ENCODE measurements at regions not wholly inside any gene's neighbourhood (a gene's known extent, or its start where the extent isn't known, plus 50 kb on each side); places are given as distances from the start of the nearest gene placed in this dataset.

DNA sequence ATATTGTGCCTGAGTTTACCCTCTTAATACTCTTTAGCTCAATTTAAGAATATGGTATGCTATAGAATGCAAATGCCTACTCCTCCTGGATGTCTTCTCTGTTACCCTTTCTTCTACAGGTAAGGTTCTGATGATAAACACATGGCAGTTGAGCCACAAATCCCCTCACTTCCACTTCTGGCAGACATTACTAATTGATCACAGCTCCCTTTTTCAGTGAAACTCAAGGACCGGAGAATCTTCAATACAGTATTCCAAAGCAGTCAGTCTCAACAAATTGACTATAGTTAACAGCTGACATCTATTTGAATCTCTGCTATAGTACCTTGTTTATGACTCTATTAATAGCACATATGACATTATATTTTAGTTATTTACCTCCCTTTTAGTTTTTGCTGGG is 232.1 kb upstream of the ADAMTS9 start:
- intact Hi-C loops (cut with DNase I): no loop called here
- DNase-seq: no peak
- no peaks in the 10 kb centered on the region for H3K9me3 ChIP-seq
- H3K27me3 ChIP-seq: no peaks in the 10 kb centered on the region
- H3K4me1 ChIP-seq: peaks cover 8 to 14% of the 10 kb centered on the region in 2 donors
- no peak overlapping the region for H3K4me3 ChIP-seq (replicated peaks in 1 of 3)
- no peaks in the 10 kb centered on the region for H3K36me3 ChIP-seq
- WGBS, 2 donors: 91 to 100% methylated on average over 1 of the region's 1 CpG
- TF ChIP-seq POLR2A (IDR thresholded peaks at IDR 0.05): no peak
- TF ChIP-seq, protein P1, sequence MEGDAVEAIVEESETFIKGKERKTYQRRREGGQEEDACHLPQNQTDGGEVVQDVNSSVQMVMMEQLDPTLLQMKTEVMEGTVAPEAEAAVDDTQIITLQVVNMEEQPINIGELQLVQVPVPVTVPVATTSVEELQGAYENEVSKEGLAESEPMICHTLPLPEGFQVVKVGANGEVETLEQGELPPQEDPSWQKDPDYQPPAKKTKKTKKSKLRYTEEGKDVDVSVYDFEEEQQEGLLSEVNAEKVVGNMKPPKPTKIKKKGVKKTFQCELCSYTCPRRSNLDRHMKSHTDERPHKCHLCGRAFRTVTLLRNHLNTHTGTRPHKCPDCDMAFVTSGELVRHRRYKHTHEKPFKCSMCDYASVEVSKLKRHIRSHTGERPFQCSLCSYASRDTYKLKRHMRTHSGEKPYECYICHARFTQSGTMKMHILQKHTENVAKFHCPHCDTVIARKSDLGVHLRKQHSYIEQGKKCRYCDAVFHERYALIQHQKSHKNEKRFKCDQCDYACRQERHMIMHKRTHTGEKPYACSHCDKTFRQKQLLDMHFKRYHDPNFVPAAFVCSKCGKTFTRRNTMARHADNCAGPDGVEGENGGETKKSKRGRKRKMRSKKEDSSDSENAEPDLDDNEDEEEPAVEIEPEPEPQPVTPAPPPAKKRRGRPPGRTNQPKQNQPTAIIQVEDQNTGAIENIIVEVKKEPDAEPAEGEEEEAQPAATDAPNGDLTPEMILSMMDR (IDR thresholded peaks at IDR 0.05): no peak
- H3K27ac ChIP-seq: no peak overlapping the region

DNA sequence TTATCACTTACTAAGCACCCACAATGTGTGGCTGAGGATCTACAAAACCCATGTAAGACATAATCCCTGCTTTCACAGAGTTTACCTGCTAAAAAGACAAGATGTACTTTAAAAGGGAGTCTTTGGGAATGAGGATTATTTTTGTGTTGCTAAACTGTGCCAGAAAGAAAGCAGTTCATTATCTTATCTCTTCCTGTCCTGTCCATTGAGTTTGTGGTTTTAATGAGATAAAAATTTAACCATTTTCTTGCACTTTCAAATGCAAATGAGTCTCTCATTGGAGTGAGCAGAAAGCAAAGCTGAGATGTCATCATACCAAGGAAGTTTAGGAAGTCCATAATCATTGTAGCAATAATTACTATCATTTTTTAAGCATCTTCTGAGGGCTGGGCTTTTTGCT is 231.2 kb upstream of the ADAMTS9 start:
- Histone ChIP-seq H3K4me3 (replicated peaks in 1 of 3) (no peak overlapping the region), H3K27me3 (no peaks in the 10 kb centered on the region), H3K4me1 (peaks cover 8 to 14% of the 10 kb centered on the region in 2 donors), H3K36me3 (no peaks in the 10 kb centered on the region), H3K27ac (no peak overlapping the region), H3K9me3 (no peaks in the 10 kb centered on the region)
- DNase-seq: no peak
- TF ChIP-seq, protein P1 (IDR thresholded peaks at IDR 0.05): no peak
- TF ChIP-seq POLR2A (IDR thresholded peaks at IDR 0.05): no peak
- intact Hi-C loops (cut with DNase I): no loop called here

DNA sequence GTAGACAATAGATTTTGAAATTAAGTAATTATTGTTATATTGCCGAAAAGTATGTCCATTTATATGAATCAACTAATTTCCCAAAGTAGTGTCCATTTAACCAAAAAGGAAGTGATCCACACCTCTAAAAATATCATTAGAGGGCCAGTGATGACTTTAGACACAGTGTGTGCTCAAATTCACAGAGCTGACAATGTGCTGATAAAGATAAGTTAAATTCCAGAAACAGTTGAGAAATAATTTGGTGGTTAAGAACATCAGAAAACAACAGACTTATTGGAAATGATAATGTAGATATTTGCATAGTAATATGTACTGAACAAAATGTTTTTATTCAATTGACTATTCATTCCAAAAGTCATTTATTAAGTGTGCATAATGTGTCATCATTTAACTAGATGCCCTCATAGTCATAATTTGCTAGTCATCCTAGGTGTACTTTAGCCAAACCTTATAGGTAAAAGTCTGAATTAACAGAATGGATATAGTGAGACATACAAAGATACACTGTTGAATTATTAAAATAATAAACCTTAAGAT is 230.2 kb upstream of the ADAMTS9 start:
- Histone ChIP-seq H3K4me1 (peaks cover 8 to 14% of the 10 kb centered on the region in 2 donors), H3K9me3 (no peaks in the 10 kb centered on the region), H3K27ac (no peak overlapping the region), H3K36me3 (no peaks in the 10 kb centered on the region), H3K4me3 (replicated peaks in 1 of 3) (no peak overlapping the region), H3K27me3 (no peaks in the 10 kb centered on the region)
- intact Hi-C loops (cut with DNase I): no loop called here
- no peak for TF ChIP-seq POLR2A (IDR thresholded peaks at IDR 0.05)
- TF ChIP-seq, protein P1 (IDR thresholded peaks at IDR 0.05): no peak
- 87% methylated on average over 1 of the region's 1 CpG for WGBS, 2 donors
- DNase-seq: no peak

DNA sequence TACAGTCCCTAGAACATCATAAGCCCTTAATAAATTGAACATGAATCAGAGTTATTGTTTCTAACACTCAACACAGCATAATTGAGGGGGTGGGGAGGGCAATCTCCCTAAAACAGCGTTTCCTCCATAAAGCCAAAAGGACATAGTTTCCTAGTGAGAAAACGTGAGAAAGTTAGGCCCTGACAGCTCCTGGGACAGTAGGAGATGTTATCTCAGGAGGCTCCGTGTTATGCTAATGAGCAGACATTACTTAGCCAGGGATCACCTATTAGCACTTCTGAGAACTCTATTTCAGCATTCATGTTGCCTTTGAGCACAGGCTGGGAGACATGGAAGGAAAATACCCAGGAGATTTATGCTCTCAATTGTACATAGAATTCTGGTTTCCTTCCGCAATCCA is 229.1 kb upstream of the ADAMTS9 start:
- TF ChIP-seq POLR2A (IDR thresholded peaks at IDR 0.05): no peak
- TF ChIP-seq, protein P1 (IDR thresholded peaks at IDR 0.05): no peak
- Histone ChIP-seq H3K4me1 (peaks cover 8 to 14% of the 10 kb centered on the region in 2 donors), H3K27me3 (no peaks in the 10 kb centered on the region), H3K36me3 (no peaks in the 10 kb centered on the region), H3K9me3 (no peaks in the 10 kb centered on the region), H3K4me3 (replicated peaks in 1 of 3) (no peak overlapping the region), H3K27ac (no peak overlapping the region)
- DNase-seq: no peak
- WGBS, 2 donors: 65 to 66% methylated on average over 4 of the region's 4 CpGs
- intact Hi-C loops (cut with DNase I): no loop called here

DNA sequence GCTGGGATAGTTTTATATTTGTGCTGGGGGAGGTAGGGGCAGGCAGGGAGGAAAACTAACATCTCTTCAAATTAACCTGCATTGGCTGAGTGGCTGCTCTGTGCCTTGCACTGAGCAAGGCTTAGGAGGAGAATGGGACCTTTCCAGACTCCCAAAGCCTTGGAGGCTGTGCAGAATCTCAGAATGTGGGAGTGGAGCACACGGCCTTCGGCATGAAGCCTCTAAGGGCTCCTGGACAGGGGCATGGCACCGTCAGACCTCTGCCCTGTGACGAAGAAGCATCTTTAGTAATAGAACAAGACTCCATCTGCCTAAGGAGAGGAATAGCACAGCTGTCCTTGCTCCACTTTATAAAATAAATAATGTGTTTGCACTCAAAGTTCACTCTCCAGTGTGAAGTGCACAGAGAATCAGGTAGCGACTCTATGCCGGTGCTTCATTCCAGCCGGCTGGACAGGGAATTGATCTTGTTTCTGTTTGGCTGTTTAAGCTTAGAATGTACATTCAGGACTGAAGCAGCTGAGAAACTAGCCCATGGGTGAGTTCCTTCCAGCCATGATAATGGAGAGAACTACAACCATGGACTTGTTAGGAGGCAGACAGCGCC is 228.5 kb upstream of the ADAMTS9 start:
- peak overlapping the region in 1 of 3 donors; percentile 20 for H3K27ac ChIP-seq
- H3K9me3 ChIP-seq: no peaks in the 10 kb centered on the region
- H3K27me3 ChIP-seq: no peaks in the 10 kb centered on the region
- no peaks in the 10 kb centered on the region for H3K36me3 ChIP-seq
- intact Hi-C loops (cut with DNase I): no loop called here
- 39 to 42% methylated on average over 8 of the region's 8 CpGs for WGBS, 2 donors
- H3K4me3 ChIP-seq (replicated peaks in 1 of 3): no peak overlapping the region
- DNase-seq: peak; percentile 31 to 46
- TF ChIP-seq POLR2A (IDR thresholded peaks at IDR 0.05): no peak
- TF ChIP-seq, protein P1 (IDR thresholded peaks at IDR 0.05): no peak
- peaks cover 8 to 14% of the 10 kb centered on the region in 2 donors for H3K4me1 ChIP-seq

Data from thyroid gland (tissue), 4 donors.